ENCODE measurements at regions not wholly inside any gene's neighbourhood (a gene's known extent, or its start where the extent isn't known, plus 50 kb on each side); places are given as distances from the start of the nearest gene placed in this dataset.

DNA sequence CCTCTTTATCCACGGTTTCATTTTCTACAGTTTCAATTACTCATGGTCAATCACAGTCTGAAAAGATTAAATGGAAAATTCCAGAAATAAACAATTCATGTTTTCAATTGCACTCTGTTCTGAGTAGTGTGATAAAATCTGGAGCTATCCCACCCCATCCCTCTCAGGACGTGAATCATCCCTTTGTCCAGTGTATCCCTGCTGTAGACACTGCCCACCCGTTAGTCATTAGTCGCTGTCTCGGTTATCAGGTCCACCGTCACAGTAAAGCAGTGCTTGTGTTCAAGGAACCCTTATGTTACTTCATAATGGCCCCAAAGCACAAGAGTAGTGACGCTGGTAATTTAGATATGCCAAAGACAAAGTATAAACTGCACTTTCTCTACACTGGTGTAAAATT lies 141.0 kb upstream of the LMNTD1 start:
- TF ChIP-seq, protein P1, sequence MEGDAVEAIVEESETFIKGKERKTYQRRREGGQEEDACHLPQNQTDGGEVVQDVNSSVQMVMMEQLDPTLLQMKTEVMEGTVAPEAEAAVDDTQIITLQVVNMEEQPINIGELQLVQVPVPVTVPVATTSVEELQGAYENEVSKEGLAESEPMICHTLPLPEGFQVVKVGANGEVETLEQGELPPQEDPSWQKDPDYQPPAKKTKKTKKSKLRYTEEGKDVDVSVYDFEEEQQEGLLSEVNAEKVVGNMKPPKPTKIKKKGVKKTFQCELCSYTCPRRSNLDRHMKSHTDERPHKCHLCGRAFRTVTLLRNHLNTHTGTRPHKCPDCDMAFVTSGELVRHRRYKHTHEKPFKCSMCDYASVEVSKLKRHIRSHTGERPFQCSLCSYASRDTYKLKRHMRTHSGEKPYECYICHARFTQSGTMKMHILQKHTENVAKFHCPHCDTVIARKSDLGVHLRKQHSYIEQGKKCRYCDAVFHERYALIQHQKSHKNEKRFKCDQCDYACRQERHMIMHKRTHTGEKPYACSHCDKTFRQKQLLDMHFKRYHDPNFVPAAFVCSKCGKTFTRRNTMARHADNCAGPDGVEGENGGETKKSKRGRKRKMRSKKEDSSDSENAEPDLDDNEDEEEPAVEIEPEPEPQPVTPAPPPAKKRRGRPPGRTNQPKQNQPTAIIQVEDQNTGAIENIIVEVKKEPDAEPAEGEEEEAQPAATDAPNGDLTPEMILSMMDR (IDR thresholded peaks at IDR 0.05): no peak
- TF ChIP-seq ZFX (IDR thresholded peaks at IDR 0.05; ENCODE audit: borderline replicate concordance): no peak
